ENCODE measurements at regions not wholly inside any gene's neighbourhood (a gene's known extent, or its start where the extent isn't known, plus 50 kb on each side); places are given as distances from the start of the nearest gene placed in this dataset.

DNA sequence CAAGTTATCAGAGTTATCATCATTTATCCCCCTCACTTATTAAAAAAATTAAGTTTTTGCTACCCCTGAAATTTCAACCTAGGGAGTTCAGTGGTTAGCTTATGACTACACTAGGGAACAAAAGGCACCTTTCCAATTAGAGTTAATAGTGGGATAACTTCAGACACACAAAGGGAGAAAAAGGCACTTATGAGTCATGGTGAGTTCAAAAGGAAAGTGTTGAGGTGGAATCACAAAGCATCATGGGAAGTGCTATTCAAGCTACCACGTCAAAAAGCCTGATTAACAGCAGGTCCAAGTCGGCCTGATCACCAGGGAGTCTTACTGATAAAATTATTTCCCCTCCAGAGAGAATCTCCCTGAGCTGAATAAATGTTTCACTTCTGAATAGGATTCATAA lies 165.7 kb downstream of the C7orf25 start (continued):
- TF ChIP-seq CBX8 (IDR thresholded peaks at IDR 0.05; ENCODE audit: borderline replicate concordance, low read depth, low read length): no peak

Measured in H1 (cell line).